Pancreas (tissue), 10 donors: ENCODE measurements at regions not wholly inside any gene's neighbourhood (a gene's known extent, or its start where the extent isn't known, plus 50 kb on each side); places are given as distances from the start of the nearest gene placed in this dataset.

Source experiments
- ATAC-seq, 4 donors: fragments of 200-7000 bp; cut with Tn5 transposase; one replicate each; pipeline versions ENCODE4 v1.8.0 to v1.9.1; 2020; ENCODE audit warnings: mild to moderate bottlenecking in 4 of 4, moderate library complexity in 4 of 4
- DNase-seq, 6 donors: peaks; one replicate each; pipeline ENCODE4 v3.0.0-alpha.2; 2020
- FAIRE-seq: peaks from 2 replicates; lab custom pipeline; 2012; peaks lifted over from hg19 to GRCh38; lab: Jason Lieb, UNC
- H3K27ac ChIP-seq, 4 donors: fragments of 200-600 bp; sonication (generic); 1 replicate in 3 of 4; 2 replicates in 1 of 4; pipeline versions ENCODE4 v1.5.0 to v1.8.0; 2020
- H3K27me3 ChIP-seq, 4 donors: fragments of 200-600 bp; one replicate each; pipeline ENCODE4 v1.8.0; 2021
- H3K36me3 ChIP-seq, 3 donors: fragments of 200-600 bp; sonication (generic) in 1 of 3; one replicate each; pipeline versions ENCODE4 v1.5.0 to v1.8.0; 2020 to 2021
- H3K4me1 ChIP-seq, 3 donors: fragments of 200-600 bp; one replicate each; pipeline ENCODE4 v1.8.0; 2021
- H3K4me3 ChIP-seq, 4 donors: fragments of 200-600 bp; sonication (generic) in 2 of 4; one replicate each; pipeline versions ENCODE4 v1.5.0 to v1.8.0; 2020 to 2021
- H3K9me3 ChIP-seq, 4 donors: fragments of 200-600 bp; one replicate each; pipeline ENCODE4 v1.8.0; 2021
- CTCF ChIP-seq, 4 donors: fragments of 200-600 bp; sonication (generic) in 3 of 4; IDR thresholded peaks; one replicate each; pipeline versions ENCODE4 v1.5.0 to v1.8.0; 2021; ENCODE audit warnings: antibody characterized with exemption in 4 of 4
- WGBS, 2 donors: extraction: QIAGEN DNeasy Blood & Tissue Kit; methylation state at CpG; one replicate each; pipeline ENCODE4 v1.1.7; 2013; 5-methylcytosine and 5-hydroxymethylcytosine counted together
- intact Hi-C, 3 donors: fragments of 100-400 bp; cut with DNase I; formaldehyde crosslinking; loops; one replicate each; pipeline versions ENCODE4 v1.11.1 to v1.14.2; 2022
- donor health status: healthy with polysubstance abuse.
- donor health status: DM: no; HTN: no; CAD: no; lungs with moderate emphysema.
- donor health status: DM: no; HTN: no; CAD: no.
- donor health status: control.
- donor health status: control.
- donor health status: Bipolar disorder and iron deficiency.
- donor health status: DM: yes; HTN: yes; CAD: no.
- donor health status: DM: no; HTN: no; CAD: no.
- donor health status: DM: no; HTN: no; CAD: no.
- donor health status: DM: yes; HTN: yes; CAD: no.

GRCh38 chr3:59653405-59654122, 603.7 kb upstream of the CFAP20DC start:
- H3K9me3 ChIP-seq: no peaks in the 10 kb centered on the region
- intact Hi-C loops: no loop called here
- no peaks in the 10 kb centered on the region for H3K27me3 ChIP-seq
- 66 to 69% methylated on average over 7 of the region's 7 CpGs for WGBS, 2 donors
- H3K4me3 ChIP-seq: no peak overlapping the region
- no peak for FAIRE-seq
- H3K27ac ChIP-seq: peak overlapping the region in 1 of 4 donors; percentile 50
- ATAC-seq: peak in 2 of 4 donors; percentile 11 to 27
- TF ChIP-seq CTCF (IDR thresholded peaks at IDR 0.05): no peak
- no peaks in the 10 kb centered on the region for H3K4me1 ChIP-seq
- no peaks in the 10 kb centered on the region for H3K36me3 ChIP-seq
- no peak for DNase-seq

GRCh38 chr3:59644479-59645402, 594.9 kb upstream of the CFAP20DC start:
- DNase-seq (peak in 1 of 6 donors; percentile 11), ATAC-seq (peak in 2 of 4 donors; percentile 36 to 56), FAIRE-seq (no peak)
- Histone ChIP-seq H3K36me3 (no peaks in the 10 kb centered on the region), H3K4me3 (no peak overlapping the region), H3K4me1 (no peaks in the 10 kb centered on the region), H3K27me3 (no peaks in the 10 kb centered on the region), H3K27ac (no peak overlapping the region), H3K9me3 (no peaks in the 10 kb centered on the region)
- WGBS, 2 donors: 71 to 72% methylated on average over 7 of the region's 7 CpGs
- TF ChIP-seq CTCF (IDR thresholded peaks at IDR 0.05): no peak
- intact Hi-C loops: no loop called here

- no peaks in the 10 kb centered on the region for H3K27me3 ChIP-seq
- H3K4me1 ChIP-seq: no peaks in the 10 kb centered on the region
- 38 to 48% methylated on average over 7 of the region's 7 CpGs for WGBS, 2 donors
- H3K36me3 ChIP-seq: no peaks in the 10 kb centered on the region
- intact Hi-C loops: no loop called here
- ATAC-seq (peak; percentile 42 to 85 (median 50)), FAIRE-seq (no peak), DNase-seq (peak in 2 of 6 donors; percentile 21 to 38)
- no peak overlapping the region for H3K27ac ChIP-seq
- no peaks in the 10 kb centered on the region for H3K9me3 ChIP-seq
- H3K4me3 ChIP-seq: no peak overlapping the region
- TF ChIP-seq CTCF (IDR thresholded peaks at IDR 0.05): no peak
Observed at GRCh38 chr3:59641169-59641899, 591.5 kb upstream of the CFAP20DC start.

- no peak for TF ChIP-seq CTCF (IDR thresholded peaks at IDR 0.05)
- WGBS, 2 donors: 58 to 65% methylated on average over 8 of the region's 8 CpGs
- no peak for FAIRE-seq
Observed at GRCh38 chr3:59632760-59633573, 583.1 kb upstream of the CFAP20DC start.

More at GRCh38 chr3:59632760-59633573, 583.1 kb upstream of the CFAP20DC start:
- Histone ChIP-seq H3K36me3 (no peaks in the 10 kb centered on the region), H3K4me3 (no peak overlapping the region), H3K27me3 (no peaks in the 10 kb centered on the region), H3K4me1 (no peaks in the 10 kb centered on the region), H3K27ac (no peak overlapping the region), H3K9me3 (no peaks in the 10 kb centered on the region)
- intact Hi-C loops: no loop called here
- peak in 1 of 4 donors; percentile 34 for ATAC-seq
- no peak for DNase-seq
